ENCODE measurements at regions not wholly inside any gene's neighbourhood (a gene's known extent, or its start where the extent isn't known, plus 50 kb on each side); places are given as distances from the start of the nearest gene placed in this dataset.

DNA sequence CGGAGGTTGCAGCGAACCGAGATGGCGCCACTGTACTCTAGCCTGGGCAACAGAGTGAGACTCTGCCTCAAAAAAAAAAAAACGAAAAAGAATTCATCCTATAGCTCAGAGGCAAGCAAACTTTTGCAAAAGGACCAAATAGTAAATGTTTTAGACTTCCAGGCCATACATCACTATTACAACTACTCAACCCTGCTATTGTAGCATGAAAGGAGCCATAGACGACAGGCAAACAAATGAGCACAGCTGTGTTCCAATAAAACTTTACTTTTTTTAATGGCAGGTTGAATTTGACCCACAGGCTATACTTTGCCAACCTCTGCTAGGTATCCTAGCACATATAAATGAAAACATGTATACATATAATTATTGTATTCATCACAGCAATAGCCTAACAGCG, 58.9 kb upstream of the SLC30A5 start:
- no peak for TF ChIP-seq POLR2A (IDR thresholded peaks at IDR 0.05)
- TF ChIP-seq, protein P1, sequence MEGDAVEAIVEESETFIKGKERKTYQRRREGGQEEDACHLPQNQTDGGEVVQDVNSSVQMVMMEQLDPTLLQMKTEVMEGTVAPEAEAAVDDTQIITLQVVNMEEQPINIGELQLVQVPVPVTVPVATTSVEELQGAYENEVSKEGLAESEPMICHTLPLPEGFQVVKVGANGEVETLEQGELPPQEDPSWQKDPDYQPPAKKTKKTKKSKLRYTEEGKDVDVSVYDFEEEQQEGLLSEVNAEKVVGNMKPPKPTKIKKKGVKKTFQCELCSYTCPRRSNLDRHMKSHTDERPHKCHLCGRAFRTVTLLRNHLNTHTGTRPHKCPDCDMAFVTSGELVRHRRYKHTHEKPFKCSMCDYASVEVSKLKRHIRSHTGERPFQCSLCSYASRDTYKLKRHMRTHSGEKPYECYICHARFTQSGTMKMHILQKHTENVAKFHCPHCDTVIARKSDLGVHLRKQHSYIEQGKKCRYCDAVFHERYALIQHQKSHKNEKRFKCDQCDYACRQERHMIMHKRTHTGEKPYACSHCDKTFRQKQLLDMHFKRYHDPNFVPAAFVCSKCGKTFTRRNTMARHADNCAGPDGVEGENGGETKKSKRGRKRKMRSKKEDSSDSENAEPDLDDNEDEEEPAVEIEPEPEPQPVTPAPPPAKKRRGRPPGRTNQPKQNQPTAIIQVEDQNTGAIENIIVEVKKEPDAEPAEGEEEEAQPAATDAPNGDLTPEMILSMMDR (IDR thresholded peaks at IDR 0.05) = no peak
- DNase-seq = no peak

DNA sequence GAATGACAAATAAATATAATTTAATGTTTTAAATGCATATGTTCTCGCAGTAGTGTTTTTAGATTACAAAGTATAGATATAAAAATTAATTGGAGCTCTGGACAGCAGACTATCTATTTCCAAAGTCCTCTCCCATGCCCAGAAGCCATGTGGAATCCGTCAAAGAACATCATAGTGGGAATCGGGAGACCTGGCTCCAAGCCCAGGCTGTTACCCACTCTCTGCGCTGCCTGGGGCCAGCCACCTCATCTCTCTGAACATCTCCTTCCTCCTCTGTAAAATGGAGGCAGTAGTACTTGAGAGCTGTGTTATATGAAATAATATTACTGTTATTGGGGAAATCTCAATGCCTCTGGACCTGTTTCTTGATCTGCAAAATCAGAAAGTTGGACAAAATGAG, 58.1 kb upstream of the SLC30A5 start:
- TF ChIP-seq, protein P1 (IDR thresholded peaks at IDR 0.05) = no peak
- no peak for TF ChIP-seq POLR2A (IDR thresholded peaks at IDR 0.05)
- Histone ChIP-seq H3K4me1 (no peaks in the 10 kb centered on the region), H3K27me3 (no peaks in the 10 kb centered on the region), H3K27ac (no peak overlapping the region), H3K9me3 (no peaks in the 10 kb centered on the region), H3K36me3 (replicated peaks in 1 of 2; ENCODE audit: insufficient read depth in 1 of 2, low read depth in 2 of 2) (no peaks in the 10 kb centered on the region), H3K4me3 (no peak overlapping the region)
- ATAC-seq = no peak
- no peak for DNase-seq
- intact Hi-C loops (cut with DNase I) = loop anchor here (10.0 kb wide), 1 partner anchor 299 kb away; the partner anchor contains the start of gene CCDC125
- 82 to 85% methylated on average over 4 of the region's 4 CpGs for WGBS, 2 donors

More for the DNA sequence above, 58.9 kb upstream of the SLC30A5 start:
- Histone ChIP-seq H3K4me1 (no peaks in the 10 kb centered on the region), H3K9me3 (no peaks in the 10 kb centered on the region), H3K4me3 (no peak overlapping the region), H3K27ac (no peak overlapping the region), H3K27me3 (no peaks in the 10 kb centered on the region), H3K36me3 (replicated peaks in 1 of 2; ENCODE audit: insufficient read depth in 1 of 2, low read depth in 2 of 2) (no peaks in the 10 kb centered on the region)
- no peak for ATAC-seq
- intact Hi-C loops (cut with DNase I) = loop anchor here (10.0 kb wide), 1 partner anchor 300 kb away; the partner anchor contains the start of gene CCDC125
- WGBS, 2 donors = 83 to 86% methylated on average over 7 of the region's 7 CpGs

DNA sequence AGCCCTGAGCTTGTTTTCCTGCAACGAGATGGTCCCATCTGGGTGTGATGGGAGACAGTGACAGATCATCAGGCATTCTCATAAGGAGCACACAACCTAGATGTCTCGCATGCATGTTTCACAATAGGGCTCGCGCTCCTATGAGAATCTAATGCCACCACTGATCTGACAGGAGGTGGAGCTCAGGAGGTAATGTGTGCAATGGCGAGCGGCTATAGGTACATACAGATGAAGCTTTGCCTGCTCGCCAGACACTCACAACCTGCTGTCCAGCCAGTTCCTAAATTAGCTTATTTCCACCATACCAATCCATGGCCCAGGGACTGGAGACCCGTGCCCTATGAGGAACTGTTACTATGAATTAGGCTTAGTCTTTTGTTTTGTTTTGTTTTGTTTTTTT, 55.3 kb upstream of the SLC30A5 start:
- TF ChIP-seq, protein P1 (IDR thresholded peaks at IDR 0.05) = no peak
- TF ChIP-seq POLR2A (IDR thresholded peaks at IDR 0.05) = no peak
- peaks cover 4% of the 10 kb centered on the region for H3K4me1 ChIP-seq
- H3K36me3 ChIP-seq (replicated peaks in 1 of 2; ENCODE audit: insufficient read depth in 1 of 2, low read depth in 2 of 2) = no peaks in the 10 kb centered on the region
- H3K27me3 ChIP-seq = no peaks in the 10 kb centered on the region
- H3K27ac ChIP-seq = no peak overlapping the region
- WGBS, 2 donors = 91 to 92% methylated on average over 8 of the region's 8 CpGs
- DNase-seq (no peak), ATAC-seq (no peak)
- no peaks in the 10 kb centered on the region for H3K9me3 ChIP-seq
- intact Hi-C loops (cut with DNase I) = loop anchor here (10.0 kb wide), 1 partner anchor 296 kb away; the partner anchor contains the start of gene CCDC125
- no peak overlapping the region for H3K4me3 ChIP-seq

DNA sequence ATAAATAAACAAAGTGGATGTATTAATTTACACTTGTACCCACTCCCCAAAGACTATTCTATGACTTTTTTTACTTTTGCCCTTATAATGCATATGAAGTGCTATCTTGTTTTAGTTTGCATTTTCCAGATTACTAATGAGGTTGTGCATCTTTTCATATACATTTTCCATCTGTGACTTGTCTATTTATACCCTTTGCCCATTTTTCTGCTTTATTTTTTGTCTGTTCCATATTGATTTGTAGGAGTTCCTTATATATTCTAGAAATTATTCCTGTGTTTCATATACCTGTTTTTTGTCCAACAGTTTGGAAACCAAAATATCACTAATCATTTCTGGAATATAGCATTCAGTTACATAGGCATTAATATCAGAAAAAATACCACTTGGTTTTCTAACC, 54.0 kb upstream of the SLC30A5 start:
- Histone ChIP-seq H3K27me3 (no peaks in the 10 kb centered on the region), H3K36me3 (replicated peaks in 1 of 2; ENCODE audit: insufficient read depth in 1 of 2, low read depth in 2 of 2) (no peaks in the 10 kb centered on the region), H3K4me3 (no peak overlapping the region), H3K4me1 (peaks cover 9% of the 10 kb centered on the region), H3K27ac (no peak overlapping the region), H3K9me3 (no peaks in the 10 kb centered on the region)
- TF ChIP-seq, protein P1 (IDR thresholded peaks at IDR 0.05) = no peak
- no peak for TF ChIP-seq POLR2A (IDR thresholded peaks at IDR 0.05)
- DNase-seq (no peak), ATAC-seq (no peak)
- intact Hi-C loops (cut with DNase I) = loop anchor here (10.0 kb wide), 1 partner anchor 295 kb away; the partner anchor contains the start of gene CCDC125

DNA sequence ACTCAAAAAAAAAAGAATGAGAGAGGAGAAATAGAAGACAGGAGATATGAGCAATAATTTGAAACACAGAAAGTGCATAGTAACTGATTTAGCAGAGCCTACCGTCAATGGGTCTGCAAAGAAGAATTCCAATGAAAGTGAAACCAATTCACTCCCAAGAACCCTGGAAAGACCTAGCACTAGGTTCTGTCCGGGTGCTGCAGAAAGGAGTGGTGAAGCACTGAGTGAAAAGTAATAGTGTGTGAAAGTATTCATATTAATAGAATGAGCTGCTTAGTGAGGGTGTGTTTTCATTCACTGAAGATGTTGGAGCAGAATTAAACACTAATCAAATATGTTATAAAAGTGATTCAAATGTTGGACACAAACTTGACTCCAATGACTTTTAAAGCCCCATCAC, 51.3 kb upstream of the SLC30A5 start:
- Histone ChIP-seq H3K27ac (peak overlapping the region in 3 of 4 donors; percentile 78 to 86 (median 82)), H3K4me3 (no peak overlapping the region), H3K27me3 (no peaks in the 10 kb centered on the region), H3K4me1 (peaks cover 9% of the 10 kb centered on the region), H3K36me3 (replicated peaks in 1 of 2; ENCODE audit: insufficient read depth in 1 of 2, low read depth in 2 of 2) (no peaks in the 10 kb centered on the region), H3K9me3 (no peaks in the 10 kb centered on the region)
- intact Hi-C loops (cut with DNase I) = no loop called here
- ATAC-seq (no peak), DNase-seq (no peak)
- 38 to 45% methylated on average over 2 of the region's 2 CpGs for WGBS, 2 donors
- TF ChIP-seq POLR2A (IDR thresholded peaks at IDR 0.05) = no peak
- TF ChIP-seq, protein P1 (IDR thresholded peaks at IDR 0.05) = no peak
